ENCODE measurements at regions not wholly inside any gene's neighbourhood (a gene's known extent, or its start where the extent isn't known, plus 50 kb on each side); places are given as distances from the start of the nearest gene placed in this dataset.

DNA sequence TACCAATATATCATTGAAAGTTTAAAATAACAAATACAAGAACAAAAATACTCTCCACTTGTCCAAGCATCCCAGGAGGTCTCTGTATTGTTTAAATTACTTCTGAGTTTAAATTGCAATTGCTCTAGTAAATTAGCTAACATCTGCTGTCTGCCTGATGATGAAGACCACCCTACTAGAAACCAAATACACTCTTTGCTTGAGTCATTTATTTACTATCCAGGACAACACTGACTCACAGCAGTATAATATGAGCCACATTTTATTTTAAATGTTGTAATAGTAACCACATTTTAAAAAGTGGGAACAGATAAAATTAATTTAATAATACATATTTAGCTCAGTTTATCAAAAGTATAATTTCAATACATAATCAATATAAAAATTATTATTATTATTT, 62.9 kb upstream of the EEA1 start:
- H2AFZ ChIP-seq (ENCODE audit: low read length) = no peak overlapping the region
- CTCF ChIA-PET (ENCODE audit: partially characterized antibody) = interaction anchor here (1.2 kb wide), 1 partner anchor 206 kb away, joined by 3 read pairs; no protein-coding TSS in a partner anchor
- TF ChIP-seq CTBP2 (IDR thresholded peaks at IDR 0.05; ENCODE audit: borderline replicate concordance, insufficient read depth, insufficient read length, low read length) = no peak
- no peak for TF ChIP-seq KDM4A (IDR thresholded peaks at IDR 0.05; ENCODE audit: low read depth, low read length, severe bottlenecking)
- no peak for TF ChIP-seq RNF2 (IDR thresholded peaks at IDR 0.05; ENCODE audit: borderline replicate concordance, low read depth, low read length, missing control alignments, poor library complexity, severe bottlenecking)
- TF ChIP-seq, protein P1, sequence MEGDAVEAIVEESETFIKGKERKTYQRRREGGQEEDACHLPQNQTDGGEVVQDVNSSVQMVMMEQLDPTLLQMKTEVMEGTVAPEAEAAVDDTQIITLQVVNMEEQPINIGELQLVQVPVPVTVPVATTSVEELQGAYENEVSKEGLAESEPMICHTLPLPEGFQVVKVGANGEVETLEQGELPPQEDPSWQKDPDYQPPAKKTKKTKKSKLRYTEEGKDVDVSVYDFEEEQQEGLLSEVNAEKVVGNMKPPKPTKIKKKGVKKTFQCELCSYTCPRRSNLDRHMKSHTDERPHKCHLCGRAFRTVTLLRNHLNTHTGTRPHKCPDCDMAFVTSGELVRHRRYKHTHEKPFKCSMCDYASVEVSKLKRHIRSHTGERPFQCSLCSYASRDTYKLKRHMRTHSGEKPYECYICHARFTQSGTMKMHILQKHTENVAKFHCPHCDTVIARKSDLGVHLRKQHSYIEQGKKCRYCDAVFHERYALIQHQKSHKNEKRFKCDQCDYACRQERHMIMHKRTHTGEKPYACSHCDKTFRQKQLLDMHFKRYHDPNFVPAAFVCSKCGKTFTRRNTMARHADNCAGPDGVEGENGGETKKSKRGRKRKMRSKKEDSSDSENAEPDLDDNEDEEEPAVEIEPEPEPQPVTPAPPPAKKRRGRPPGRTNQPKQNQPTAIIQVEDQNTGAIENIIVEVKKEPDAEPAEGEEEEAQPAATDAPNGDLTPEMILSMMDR (IDR thresholded peaks at IDR 0.05; ENCODE audit: control extremely low read depth in 1 of 3, insufficient read depth in 1 of 3, low read depth in 1 of 3, low read length in 3 of 3) = no peak
- no peak for TF ChIP-seq NRF1 (IDR thresholded peaks at IDR 0.05; ENCODE audit: low read depth, low read length)
- no peak for TF ChIP-seq PHF8 (conservative IDR thresholded peaks at IDR 0.05; ENCODE audit: low read depth, low read length)
- no peak for TF ChIP-seq CBX5 (IDR thresholded peaks at IDR 0.05; ENCODE audit: low read depth, low read length)
- TF ChIP-seq, protein P2, sequence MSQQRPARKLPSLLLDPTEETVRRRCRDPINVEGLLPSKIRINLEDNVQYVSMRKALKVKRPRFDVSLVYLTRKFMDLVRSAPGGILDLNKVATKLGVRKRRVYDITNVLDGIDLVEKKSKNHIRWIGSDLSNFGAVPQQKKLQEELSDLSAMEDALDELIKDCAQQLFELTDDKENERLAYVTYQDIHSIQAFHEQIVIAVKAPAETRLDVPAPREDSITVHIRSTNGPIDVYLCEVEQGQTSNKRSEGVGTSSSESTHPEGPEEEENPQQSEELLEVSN (IDR thresholded peaks at IDR 0.05) = no peak
- TF ChIP-seq EGR1 (IDR thresholded peaks at IDR 0.05; ENCODE audit: borderline replicate concordance, low read depth, low read length) = no peak
- TF ChIP-seq ZNF274 (IDR thresholded peaks at IDR 0.05; ENCODE audit: borderline replicate concordance, extremely low read depth, low read length) = no peak
- TF ChIP-seq KDM5A (IDR thresholded peaks at IDR 0.05; ENCODE audit: low read length) = no peak

More for the DNA sequence above, 62.9 kb upstream of the EEA1 start:
- H3K4me1 ChIP-seq (replicated peaks in 1 of 4; ENCODE audit: control insufficient read depth in 3 of 4, insufficient read depth in 4 of 4, low read length in 3 of 4) = peaks cover 0 to 4% (median under 1%) of the 10 kb centered on the region in 4 experiments; a peak in 3 of 7 replicates
- H3K79me1 ChIP-seq (ENCODE audit: low read depth, low read length) = no peaks in the 10 kb centered on the region
- DNase-seq (ENCODE audit: low read depth in 1 of 2, low spot score in 2 of 2) = no peak
- H4K91ac ChIP-seq (replicated peaks; ENCODE audit: insufficient read length, low read length) = no peak overlapping the region
- no peak overlapping the region for H3K23ac ChIP-seq (ENCODE audit: insufficient read length)
- H4K8ac ChIP-seq (ENCODE audit: extremely low read depth, insufficient read depth, low read length) = no peak overlapping the region
- H3K27ac ChIP-seq (ENCODE audit: low read depth, low read length) = no peak overlapping the region
- H3K27me3 ChIP-seq (replicated peaks in 1 of 4; ENCODE audit: control insufficient read depth in 3 of 4, extremely low read depth in 1 of 4, insufficient read depth in 3 of 4, low read length in 3 of 4) = no peaks in the 10 kb centered on the region
- H3K79me2 ChIP-seq (ENCODE audit: control insufficient read depth in 1 of 2, insufficient read depth in 2 of 2, low read length in 2 of 2) = no peaks in the 10 kb centered on the region
- no peaks in the 10 kb centered on the region for H3K36me3 ChIP-seq (ENCODE audit: control insufficient read depth in 2 of 4, insufficient read depth in 4 of 4, low read length in 3 of 4)
- no peak overlapping the region for H3K56ac ChIP-seq (replicated peaks; ENCODE audit: insufficient read length, low read depth, low read length)
- H2AK5ac ChIP-seq (ENCODE audit: low read depth, low read length) = no peak overlapping the region
- no peak overlapping the region for H3K18ac ChIP-seq (ENCODE audit: extremely low read depth, low read length)
- no peak overlapping the region for H3K4me3 ChIP-seq (ENCODE audit: extremely low read depth in 1 of 4, insufficient read depth in 2 of 4, low read depth in 3 of 4, low read length in 4 of 4)
- no peak overlapping the region for H2BK20ac ChIP-seq (ENCODE audit: low read length)
- no peaks in the 10 kb centered on the region for H3K23me2 ChIP-seq (ENCODE audit: low read depth, low read length)
- no peak overlapping the region for H3K4ac ChIP-seq (replicated peaks; ENCODE audit: insufficient read length, low read depth, low read length)
- POLR2A ChIA-PET (ENCODE audit: partially characterized antibody) = no interaction called here
- no peak overlapping the region for H3K4me2 ChIP-seq (ENCODE audit: insufficient read depth in 1 of 2, low read depth in 2 of 2, low read length in 2 of 2)
- H3K14ac ChIP-seq (ENCODE audit: insufficient read length) = no peak overlapping the region
- H3K9ac ChIP-seq (replicated peaks in 1 of 4; ENCODE audit: extremely low read depth in 1 of 4, low read depth in 3 of 4, low read length in 3 of 4) = no peak overlapping the region
- H2BK5ac ChIP-seq (ENCODE audit: low read depth, low read length) = no peak overlapping the region
- H3K9me3 ChIP-seq (ENCODE audit: insufficient read depth in 2 of 2, low read depth in 1 of 2, low read length in 1 of 2) = peaks cover 4 to 8% of the 10 kb centered on the region in 2 experiments; a peak in 2 of 4 replicates
- no peaks in the 10 kb centered on the region for H4K20me1 ChIP-seq (replicated peaks in 1 of 2; ENCODE audit: control insufficient read depth in 1 of 2, insufficient read depth in 2 of 2, low read length in 2 of 2)
- no peak overlapping the region for H2BK120ac ChIP-seq (replicated peaks; ENCODE audit: low read depth, low read length)
- H2BK12ac ChIP-seq (ENCODE audit: low read depth, low read length) = no peak overlapping the region
- H4K5ac ChIP-seq (ENCODE audit: insufficient read length, low read depth, low read length) = no peak overlapping the region
- no peak for FAIRE-seq
- no peak overlapping the region for H2BK15ac ChIP-seq (ENCODE audit: low read length)

Measured in H1 (cell line).